Neutrophil (primary cell): ENCODE measurements at regions not wholly inside any gene's neighbourhood (a gene's known extent, or its start where the extent isn't known, plus 50 kb on each side); places are given as distances from the start of the nearest gene placed in this dataset.

Experiments used
- H3K27ac ChIP-seq: fragments of 200-600 bp; sonication (generic); 2 replicates; pipeline ENCODE4 v1.5.1; 2016; ENCODE audit warnings: mild to moderate bottlenecking, moderate library complexity
- H3K27me3 ChIP-seq: fragments of 200-600 bp; sonication (generic); 2 replicates; pipeline ENCODE4 v1.6.0; 2016; ENCODE audit warnings: mild to moderate bottlenecking
- H3K36me3 ChIP-seq: fragments of 200-600 bp; sonication (generic); 2 replicates; pipeline ENCODE4 v1.5.1; 2017
- H3K4me1 ChIP-seq, 2 experiments: fragments of 200-600 bp in 1 of 2; sonication (generic) in 1 of 2; 1 replicate in 1 of 2; 2 replicates in 1 of 2; pipeline versions ENCODE4 v1.5.1 to v1.6.1; 2013 to 2016; ENCODE audit warnings: low read depth in 1 of 2, low read length in 1 of 2, mild to moderate bottlenecking in 1 of 2, moderate library complexity in 1 of 2; ENCODE audit not compliant: control insufficient read depth in 1 of 2, insufficient read depth in 1 of 2
- H3K4me3 ChIP-seq, 2 experiments: fragments of 200-600 bp in 1 of 2; sonication (generic) in 1 of 2; 1 replicate in 1 of 2; 2 replicates in 1 of 2; pipeline ENCODE4 v1.5.1; 2013 to 2016; ENCODE audit warnings: low read depth in 1 of 2, low read length in 1 of 2, mild to moderate bottlenecking in 1 of 2, moderate library complexity in 1 of 2
- H3K9me3 ChIP-seq: fragments of 200-600 bp; sonication (generic); 2 replicates; pipeline ENCODE4 v1.5.1; 2016
- TF ChIP-seq, protein P1 (sequence below): fragments of 200-600 bp; sonication (generic); IDR thresholded peaks from 2 replicates; pipeline ENCODE4 v1.5.1; 2016; ENCODE audit warnings: antibody characterized with exemption

GRCh38 chr7:38020121-38020785, 99.8 kb downstream of the EPDR1 start:
- TF ChIP-seq, protein P1, sequence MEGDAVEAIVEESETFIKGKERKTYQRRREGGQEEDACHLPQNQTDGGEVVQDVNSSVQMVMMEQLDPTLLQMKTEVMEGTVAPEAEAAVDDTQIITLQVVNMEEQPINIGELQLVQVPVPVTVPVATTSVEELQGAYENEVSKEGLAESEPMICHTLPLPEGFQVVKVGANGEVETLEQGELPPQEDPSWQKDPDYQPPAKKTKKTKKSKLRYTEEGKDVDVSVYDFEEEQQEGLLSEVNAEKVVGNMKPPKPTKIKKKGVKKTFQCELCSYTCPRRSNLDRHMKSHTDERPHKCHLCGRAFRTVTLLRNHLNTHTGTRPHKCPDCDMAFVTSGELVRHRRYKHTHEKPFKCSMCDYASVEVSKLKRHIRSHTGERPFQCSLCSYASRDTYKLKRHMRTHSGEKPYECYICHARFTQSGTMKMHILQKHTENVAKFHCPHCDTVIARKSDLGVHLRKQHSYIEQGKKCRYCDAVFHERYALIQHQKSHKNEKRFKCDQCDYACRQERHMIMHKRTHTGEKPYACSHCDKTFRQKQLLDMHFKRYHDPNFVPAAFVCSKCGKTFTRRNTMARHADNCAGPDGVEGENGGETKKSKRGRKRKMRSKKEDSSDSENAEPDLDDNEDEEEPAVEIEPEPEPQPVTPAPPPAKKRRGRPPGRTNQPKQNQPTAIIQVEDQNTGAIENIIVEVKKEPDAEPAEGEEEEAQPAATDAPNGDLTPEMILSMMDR, result no peak
- Histone ChIP-seq H3K4me1 (no peaks in the 10 kb centered on the region), H3K9me3 (no peaks in the 10 kb centered on the region), H3K4me3 (no peak overlapping the region), H3K36me3 (no peaks in the 10 kb centered on the region), H3K27me3 (no peaks in the 10 kb centered on the region), H3K27ac (no peak overlapping the region)

- Histone ChIP-seq H3K27me3 (no peaks in the 10 kb centered on the region), H3K9me3 (no peaks in the 10 kb centered on the region), H3K4me1 (no peaks in the 10 kb centered on the region), H3K27ac (no peak overlapping the region), H3K4me3 (no peak overlapping the region), H3K36me3 (no peaks in the 10 kb centered on the region)
- TF ChIP-seq, protein P1, result no peak
Observed at GRCh38 chr7:38021892-38022291, 101.5 kb downstream of the EPDR1 start.

DNA sequence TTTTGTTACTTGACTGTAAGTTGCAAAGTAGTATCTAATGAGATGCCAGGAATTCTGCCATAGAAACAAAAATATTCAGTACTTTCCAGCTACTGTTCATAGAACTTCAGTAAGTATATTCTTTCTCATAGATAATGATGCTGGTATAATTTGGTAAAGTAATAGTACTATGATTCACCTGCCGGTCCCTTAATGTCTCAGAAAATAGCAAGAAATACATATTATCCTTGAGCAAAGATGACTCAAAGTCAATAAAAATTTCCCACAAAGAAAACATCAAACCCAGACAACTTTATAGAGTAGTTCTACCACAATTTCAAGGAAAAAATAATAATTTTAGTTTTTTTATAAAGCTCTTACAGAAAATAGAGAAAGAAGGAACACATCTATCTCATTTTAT, 105.4 kb downstream of the EPDR1 start:
- no peak overlapping the region for H3K27ac ChIP-seq
- no peaks in the 10 kb centered on the region for H3K36me3 ChIP-seq
- H3K4me1 ChIP-seq, result no peaks in the 10 kb centered on the region
- no peak overlapping the region for H3K4me3 ChIP-seq
- H3K27me3 ChIP-seq, result no peaks in the 10 kb centered on the region
- no peaks in the 10 kb centered on the region for H3K9me3 ChIP-seq
- TF ChIP-seq, protein P1, result no peak

DNA sequence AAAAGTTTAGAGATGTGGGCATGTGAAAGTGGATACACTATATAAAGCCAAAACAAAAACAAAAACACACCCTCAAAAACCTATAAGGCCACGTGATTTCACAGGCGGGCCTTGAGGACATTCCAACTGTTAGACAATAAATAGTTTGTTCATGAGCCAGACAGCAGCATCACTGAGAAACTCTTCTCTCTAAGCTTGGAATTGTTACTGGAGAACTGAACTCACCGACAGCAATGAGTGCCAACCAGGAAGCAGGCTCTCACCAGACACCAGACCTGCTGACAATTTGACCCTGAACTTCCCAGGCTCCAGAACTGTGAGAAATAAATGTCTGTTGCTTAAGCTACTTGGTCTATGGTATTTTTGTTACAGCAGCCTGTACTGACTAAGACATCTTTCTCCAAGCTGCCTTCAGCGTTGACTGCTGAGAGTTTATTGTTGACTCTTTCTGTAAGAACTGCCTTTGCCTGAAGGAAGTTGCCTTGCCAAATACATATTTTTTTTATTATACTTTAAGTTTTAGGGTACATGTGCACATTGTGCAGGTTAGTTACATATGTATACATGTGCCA, 107.5 kb downstream of the EPDR1 start:
- H3K4me3 ChIP-seq, result no peak overlapping the region
- H3K9me3 ChIP-seq, result no peaks in the 10 kb centered on the region
- no peaks in the 10 kb centered on the region for H3K27me3 ChIP-seq
- no peak overlapping the region for H3K27ac ChIP-seq
- H3K4me1 ChIP-seq, result no peaks in the 10 kb centered on the region
- TF ChIP-seq, protein P1, result no peak
- no peaks in the 10 kb centered on the region for H3K36me3 ChIP-seq

DNA sequence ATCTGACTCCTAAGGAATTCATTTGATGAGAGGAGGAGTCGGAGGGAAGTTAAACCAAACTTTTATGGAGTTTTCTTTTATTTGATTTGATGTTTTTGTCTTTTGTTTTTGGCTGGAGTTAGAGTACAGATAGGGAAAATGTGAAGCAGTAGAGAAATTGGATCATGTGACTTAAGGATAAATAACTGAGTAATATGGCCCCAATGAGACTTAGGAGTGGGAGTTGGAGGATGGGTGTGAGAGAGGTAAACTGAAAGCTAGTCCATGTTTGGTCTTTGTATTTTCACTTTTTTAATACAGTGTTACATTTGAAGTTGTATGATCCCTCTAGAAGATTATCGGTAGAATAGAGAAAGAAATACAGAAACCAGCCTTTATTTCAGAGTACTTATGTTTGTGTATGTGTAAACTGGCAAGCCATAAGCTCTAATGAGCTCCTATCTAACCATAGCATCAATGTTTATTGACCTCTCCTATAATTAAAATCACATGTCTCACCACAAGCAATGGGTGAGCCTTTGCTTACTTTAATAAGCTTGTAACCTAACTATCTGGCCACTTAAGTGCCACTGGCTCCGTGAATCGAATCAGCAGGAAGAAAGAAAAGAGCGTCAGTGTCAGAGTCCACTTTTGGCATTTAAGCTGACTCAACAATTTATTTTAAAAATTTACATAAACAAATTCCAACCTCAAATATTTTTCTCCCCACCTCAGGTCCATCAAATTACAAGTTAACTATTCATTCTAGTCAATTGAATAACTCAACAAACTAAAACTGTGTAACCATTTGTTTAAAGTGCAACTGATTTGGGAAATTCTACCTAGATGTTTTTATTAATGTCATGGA, 113.8 kb downstream of the EPDR1 start:
- no peaks in the 10 kb centered on the region for H3K9me3 ChIP-seq
- no peak overlapping the region for H3K27ac ChIP-seq
- no peaks in the 10 kb centered on the region for H3K4me1 ChIP-seq
- no peaks in the 10 kb centered on the region for H3K36me3 ChIP-seq
- TF ChIP-seq, protein P1, result no peak
- H3K4me3 ChIP-seq, result no peak overlapping the region
- H3K27me3 ChIP-seq, result no peaks in the 10 kb centered on the region
